Left ventricle myocardium inferior (tissue), 1 donor: ENCODE measurements at regions not wholly inside any gene's neighbourhood (a gene's known extent, or its start where the extent isn't known, plus 50 kb on each side); places are given as distances from the start of the nearest gene placed in this dataset.

Experiments
- DNase-seq: peaks from one replicate; pipeline ENCODE4 v3.0.0-alpha.2; 2020
- H3K27ac ChIP-seq: fragments of 200-600 bp; replicated peaks from 2 replicates; pipeline ENCODE4 v1.8.0; 2021
- H3K27me3 ChIP-seq: fragments of 200-600 bp; 2 replicates; pipeline ENCODE4 v1.8.0; 2021; ENCODE audit warnings: low read depth
- H3K36me3 ChIP-seq: fragments of 200-600 bp; 2 replicates; pipeline ENCODE4 v1.8.0; 2021
- H3K4me1 ChIP-seq: fragments of 200-600 bp; 2 replicates; pipeline ENCODE4 v1.8.0; 2021
- H3K4me3 ChIP-seq: fragments of 200-600 bp; 2 replicates; pipeline ENCODE4 v1.8.0; 2021; ENCODE audit warnings: mild to moderate bottlenecking, moderate library complexity
- H3K9me3 ChIP-seq: fragments of 200-600 bp; replicated peaks from 2 replicates; pipeline ENCODE4 v1.8.0; 2021
- CTCF ChIP-seq: fragments of 200-600 bp; IDR thresholded peaks from 2 replicates; pipeline ENCODE4 v1.8.0; 2021; ENCODE audit warnings: antibody characterized with exemption, mild to moderate bottlenecking, borderline replicate concordance
- intact Hi-C: fragments of 100-400 bp; cut with micrococcal nuclease; formaldehyde crosslinking; loops from one replicate; pipeline ENCODE4 v1.11.0; 2022
- donor health status: DM: no; HTN: yes; CAD: no; lungs with severe emphysema.

DNA sequence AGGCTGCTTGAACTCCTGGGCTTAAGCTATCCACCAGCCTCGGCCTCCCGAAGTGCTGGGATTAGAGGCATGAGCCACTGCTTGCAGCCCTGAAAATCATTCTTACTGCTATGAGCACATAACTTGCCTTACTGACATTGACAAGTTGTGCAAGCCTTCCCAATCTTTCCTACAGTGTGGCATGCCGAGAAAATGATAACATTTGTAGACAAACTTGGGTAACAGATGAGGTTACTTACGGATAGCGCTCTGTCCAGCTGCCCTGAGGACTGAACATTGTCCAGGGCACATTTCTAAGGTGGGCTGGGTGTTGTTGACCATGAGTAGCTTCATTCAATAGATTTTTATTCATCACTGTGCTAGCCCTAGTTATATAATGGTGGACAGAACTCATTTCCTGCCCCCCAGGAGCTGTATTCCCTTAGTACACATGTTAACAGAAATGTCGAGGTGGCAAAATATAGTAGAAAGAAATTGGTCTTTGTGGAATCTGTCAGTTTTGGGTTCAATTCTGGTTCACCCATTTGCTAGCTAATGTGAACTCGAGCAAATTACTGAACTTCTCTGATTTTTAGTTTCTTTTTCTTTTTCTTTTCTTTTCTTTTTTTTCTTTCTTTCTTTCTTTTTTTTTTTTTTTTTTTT, 118.4 kb upstream of the AKIRIN2 start:
- intact Hi-C loops: no loop called here
- Histone ChIP-seq H3K27me3 (no peaks in the 10 kb centered on the region), H3K4me1 (no peaks in the 10 kb centered on the region), H3K36me3 (no peaks in the 10 kb centered on the region), H3K9me3 (no peaks in the 10 kb centered on the region), H3K4me3 (no peak overlapping the region), H3K27ac (no peak overlapping the region)
- DNase-seq: no peak
- TF ChIP-seq CTCF: no peak

DNA sequence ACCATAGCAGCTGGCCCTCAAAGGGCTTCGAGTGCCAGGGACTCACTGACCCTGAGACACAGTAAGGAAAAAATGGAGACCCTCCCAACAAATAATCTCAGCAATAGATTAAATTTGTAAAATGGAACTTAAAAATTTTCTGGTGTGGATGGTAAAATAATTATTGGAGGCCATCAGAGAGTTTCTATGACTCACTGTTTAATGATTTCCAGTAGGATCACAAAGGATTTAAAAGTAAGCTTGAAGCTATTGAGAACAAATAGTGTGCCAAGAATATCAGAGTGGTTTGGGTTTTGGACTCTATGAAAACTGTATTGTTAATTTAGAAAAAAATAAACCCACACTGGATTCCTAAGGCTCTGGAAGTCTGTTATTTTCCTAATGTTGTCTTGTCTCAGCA, 115.2 kb upstream of the AKIRIN2 start:
- TF ChIP-seq CTCF: no peak
- DNase-seq: no peak
- Histone ChIP-seq H3K27me3 (peaks cover 23% of the 10 kb centered on the region), H3K36me3 (no peaks in the 10 kb centered on the region), H3K4me3 (no peak overlapping the region), H3K27ac (no peak overlapping the region), H3K4me1 (no peaks in the 10 kb centered on the region), H3K9me3 (no peaks in the 10 kb centered on the region)
- intact Hi-C loops: no loop called here

- no peak for TF ChIP-seq CTCF
- intact Hi-C loops: no loop called here
- H3K9me3 ChIP-seq: no peaks in the 10 kb centered on the region
- H3K36me3 ChIP-seq: no peaks in the 10 kb centered on the region
- no peak overlapping the region for H3K4me3 ChIP-seq
- no peak for DNase-seq
- H3K27me3 ChIP-seq: peaks cover 35% of the 10 kb centered on the region
- no peaks in the 10 kb centered on the region for H3K4me1 ChIP-seq
- H3K27ac ChIP-seq: no peak overlapping the region
Measured at GRCh38 chr6:87815449-87815848, 113.4 kb upstream of the AKIRIN2 start.

DNA sequence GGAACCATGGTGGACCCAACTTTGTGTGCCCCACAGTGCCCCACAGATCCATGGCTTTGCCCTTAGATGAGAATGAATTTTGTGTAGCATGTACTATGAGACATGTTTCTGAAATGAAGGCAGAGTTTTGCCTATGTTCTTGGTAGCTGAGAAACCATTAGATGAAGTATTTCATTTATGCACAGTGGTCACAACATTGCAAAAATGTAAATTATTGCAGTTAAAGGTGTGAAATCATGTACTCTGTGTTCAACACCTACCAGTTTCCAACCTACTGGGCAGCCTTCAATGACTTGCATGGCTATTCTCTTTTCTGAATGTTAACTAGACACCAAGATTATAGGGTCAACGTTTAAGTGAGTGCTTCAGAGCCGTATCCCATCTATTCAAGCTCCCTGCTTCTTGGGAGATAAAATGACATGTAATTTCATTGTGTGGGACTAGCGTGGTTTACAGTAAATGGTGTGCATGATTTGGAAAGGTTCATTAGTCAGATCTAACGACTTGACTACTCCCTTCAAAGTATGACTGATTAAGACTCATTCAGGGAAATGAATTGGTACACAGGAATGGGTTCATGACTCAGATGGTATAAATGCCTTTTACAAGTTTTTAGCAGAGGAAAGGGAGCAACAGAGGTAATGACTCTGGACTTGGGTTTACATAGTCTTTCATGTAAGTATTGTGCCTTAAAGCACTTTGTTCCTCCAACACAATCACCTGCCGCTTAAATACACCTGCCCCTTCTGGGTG, 106.1 kb upstream of the AKIRIN2 start:
- DNase-seq: no peak
- Histone ChIP-seq H3K4me1 (no peaks in the 10 kb centered on the region), H3K9me3 (no peaks in the 10 kb centered on the region), H3K27ac (no peak overlapping the region), H3K36me3 (no peaks in the 10 kb centered on the region), H3K27me3 (peaks cover 22% of the 10 kb centered on the region), H3K4me3 (no peak overlapping the region)
- intact Hi-C loops: no loop called here
- no peak for TF ChIP-seq CTCF

DNA sequence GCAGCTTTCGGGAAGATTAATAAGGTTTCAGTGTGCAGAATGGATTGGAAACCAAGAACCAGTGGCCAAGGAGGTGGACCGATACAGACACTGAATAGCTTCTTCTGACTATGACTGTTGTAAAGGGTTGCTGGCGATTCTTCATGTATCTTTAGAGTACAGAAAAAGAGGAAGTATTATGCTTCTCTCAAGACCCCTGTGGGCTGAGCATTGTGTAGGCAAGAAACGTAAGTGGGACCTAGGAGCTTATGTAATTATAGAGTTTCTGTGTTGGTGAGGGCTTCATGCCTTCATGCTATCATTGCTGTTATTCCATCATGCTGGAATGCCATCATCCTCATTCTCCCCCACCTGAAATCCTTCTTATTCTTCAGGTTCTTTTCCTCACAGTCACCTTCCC, 105.4 kb upstream of the AKIRIN2 start:
- no peak for DNase-seq
- H3K4me1 ChIP-seq: no peaks in the 10 kb centered on the region
- no peak overlapping the region for H3K27ac ChIP-seq
- no peaks in the 10 kb centered on the region for H3K36me3 ChIP-seq
- H3K4me3 ChIP-seq: no peak overlapping the region
- H3K27me3 ChIP-seq: peaks cover 15% of the 10 kb centered on the region
- H3K9me3 ChIP-seq: no peaks in the 10 kb centered on the region
- intact Hi-C loops: no loop called here
- TF ChIP-seq CTCF: no peak
